Body of pancreas (tissue), 4 donors: ENCODE measurements at regions not wholly inside any gene's neighbourhood (a gene's known extent, or its start where the extent isn't known, plus 50 kb on each side); places are given as distances from the start of the nearest gene placed in this dataset.

Experiments
- CTCF ChIP-seq, 7 experiments: fragments of 450-650 bp in 4 of 7; fragments of 200-600 bp in 3 of 7; sonication (generic) in 3 of 7; IDR thresholded peaks; one replicate each; pipeline ENCODE4 v1.5.1; 2016 to 2019; ENCODE audit warnings: antibody characterized with exemption in 7 of 7
- POLR2A ChIP-seq, 3 donors: fragments of 450-650 bp; IDR thresholded peaks; one replicate each; pipeline ENCODE4 v1.6.1; 2016; ENCODE audit warnings: antibody characterized with exemption in 3 of 3, mild to moderate bottlenecking in 2 of 3

DNA sequence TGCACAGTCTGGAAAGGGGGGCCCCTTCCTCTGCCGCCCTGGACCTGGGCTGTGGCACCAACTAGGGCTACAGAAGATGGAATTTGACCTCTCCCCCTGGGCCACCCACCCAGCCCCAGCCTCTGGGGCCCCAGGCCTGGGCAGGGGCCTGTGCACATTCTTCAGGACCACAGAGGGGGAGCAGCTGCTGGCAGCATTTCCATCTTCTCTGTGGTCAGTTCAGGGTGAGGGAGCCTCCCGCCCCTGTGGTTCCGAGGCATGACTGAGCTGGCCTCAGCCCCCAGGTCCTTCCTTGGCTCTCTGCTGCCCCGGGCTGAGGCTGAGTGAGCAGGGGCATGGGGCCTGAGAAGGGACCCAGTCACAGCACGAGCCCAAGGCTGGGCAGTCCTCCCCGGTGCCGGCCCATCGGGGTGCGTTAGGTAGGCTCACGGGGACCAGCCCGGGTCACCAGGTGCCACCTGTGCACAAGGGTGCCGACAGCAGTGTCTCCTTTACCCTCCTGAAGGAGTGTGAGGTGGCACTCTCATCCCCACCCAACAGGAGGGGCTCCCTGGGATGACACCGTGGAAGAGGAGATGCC is 63.2 kb downstream of the UNCX start:
- no peak for TF ChIP-seq CTCF (IDR thresholded peaks at IDR 0.05)
- TF ChIP-seq POLR2A (IDR thresholded peaks at IDR 0.05) = no peak
